DND-41 (cell line): ENCODE measurements at regions not wholly inside any gene's neighbourhood (a gene's known extent, or its start where the extent isn't known, plus 50 kb on each side); places are given as distances from the start of the nearest gene placed in this dataset.

ENCODE experiments used
- CTCF ChIP-seq: IDR thresholded peaks from 2 replicates; pipeline ENCODE4 v1.5.1; 2012; ENCODE audit warnings: borderline replicate concordance, low read length, moderate library complexity, mild to moderate bottlenecking; ENCODE audit not compliant: poor library complexity, severe bottlenecking; ENCODE audit errors: extremely low read depth
- EZH2 ChIP-seq: IDR thresholded peaks from 3 replicates; pipeline ENCODE4 v1.6.1; 2012; ENCODE audit warnings: borderline replicate concordance, low read depth, mild to moderate bottlenecking, moderate library complexity, low read length, inconsistent platforms; ENCODE audit not compliant: severe bottlenecking

GRCh38 chr7:51569176-51569575, 252.6 kb upstream of the COBL start:
- no peak for TF ChIP-seq CTCF
- no peak for TF ChIP-seq EZH2
